ENCODE measurements at regions not wholly inside any gene's neighbourhood (a gene's known extent, or its start where the extent isn't known, plus 50 kb on each side); places are given as distances from the start of the nearest gene placed in this dataset.
"Not testable (repeated sequence)": the region's sequence is repeated elsewhere in the genome, so short reads cannot be mapped to it uniquely, and the experiment has no call there.

DNA sequence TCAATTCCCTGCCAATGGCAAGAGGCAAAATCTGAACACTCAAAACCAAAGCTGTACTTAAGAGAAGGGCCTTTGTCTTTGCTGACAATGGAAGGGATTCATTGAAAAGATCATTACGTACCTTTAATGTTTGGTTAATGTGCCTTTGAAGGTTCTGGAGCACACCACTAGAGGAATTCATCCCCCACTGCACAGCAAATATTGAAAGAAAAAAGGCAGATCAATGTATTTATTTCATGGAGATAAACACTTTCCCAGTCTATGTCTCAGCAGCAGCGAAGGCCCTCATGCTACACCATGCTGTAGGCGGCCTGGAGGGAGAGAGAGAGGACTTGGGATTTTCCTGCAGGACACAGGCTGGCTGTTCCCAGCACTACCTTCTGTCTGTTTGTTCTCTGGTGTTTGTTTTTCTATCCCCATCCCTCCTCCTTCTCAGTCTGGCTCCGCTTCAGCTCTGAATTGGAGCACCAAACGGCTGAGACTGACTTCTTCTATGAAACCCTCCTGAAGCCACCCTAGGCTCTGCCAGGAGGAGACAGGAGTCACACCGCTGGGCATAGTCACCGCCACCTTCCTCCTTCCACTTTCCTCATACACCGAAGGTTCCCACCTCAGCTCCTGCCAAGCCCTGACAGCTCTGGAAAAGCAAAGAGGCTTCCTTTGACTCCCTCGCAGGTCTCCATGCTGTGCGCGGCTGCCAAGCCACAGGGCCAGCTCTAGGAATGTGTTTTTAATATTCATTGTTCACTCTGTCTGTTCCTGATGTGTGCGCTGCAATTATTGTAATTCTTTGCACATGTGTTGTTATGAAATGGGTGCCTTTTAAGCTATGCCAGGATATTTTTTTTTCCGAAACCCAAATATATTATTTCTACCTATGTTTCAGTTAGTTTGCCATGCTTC is 301.5 kb downstream of the FZD1 start:
- DNase-seq (ENCODE audit: low spot score) (no peak), FAIRE-seq (no peak)

DNA sequence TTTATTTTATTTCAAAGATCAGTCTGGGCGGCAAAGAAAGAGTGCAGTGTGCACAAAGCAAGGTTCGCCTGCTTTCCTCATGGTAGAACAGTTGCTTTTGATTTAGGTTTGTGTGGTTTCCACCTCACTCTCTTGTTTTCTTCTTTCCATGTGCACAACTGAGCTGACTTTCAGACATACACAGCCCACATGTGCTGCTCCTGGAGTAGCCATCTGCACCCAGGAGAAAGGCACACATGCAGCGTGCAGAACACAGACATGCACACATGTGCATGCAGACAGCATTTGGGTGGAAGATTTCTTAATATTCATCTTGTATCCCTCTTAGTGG is 302.1 kb downstream of the FZD1 start:
- no peak for DNase-seq (ENCODE audit: low spot score)
- no peak for FAIRE-seq

DNA sequence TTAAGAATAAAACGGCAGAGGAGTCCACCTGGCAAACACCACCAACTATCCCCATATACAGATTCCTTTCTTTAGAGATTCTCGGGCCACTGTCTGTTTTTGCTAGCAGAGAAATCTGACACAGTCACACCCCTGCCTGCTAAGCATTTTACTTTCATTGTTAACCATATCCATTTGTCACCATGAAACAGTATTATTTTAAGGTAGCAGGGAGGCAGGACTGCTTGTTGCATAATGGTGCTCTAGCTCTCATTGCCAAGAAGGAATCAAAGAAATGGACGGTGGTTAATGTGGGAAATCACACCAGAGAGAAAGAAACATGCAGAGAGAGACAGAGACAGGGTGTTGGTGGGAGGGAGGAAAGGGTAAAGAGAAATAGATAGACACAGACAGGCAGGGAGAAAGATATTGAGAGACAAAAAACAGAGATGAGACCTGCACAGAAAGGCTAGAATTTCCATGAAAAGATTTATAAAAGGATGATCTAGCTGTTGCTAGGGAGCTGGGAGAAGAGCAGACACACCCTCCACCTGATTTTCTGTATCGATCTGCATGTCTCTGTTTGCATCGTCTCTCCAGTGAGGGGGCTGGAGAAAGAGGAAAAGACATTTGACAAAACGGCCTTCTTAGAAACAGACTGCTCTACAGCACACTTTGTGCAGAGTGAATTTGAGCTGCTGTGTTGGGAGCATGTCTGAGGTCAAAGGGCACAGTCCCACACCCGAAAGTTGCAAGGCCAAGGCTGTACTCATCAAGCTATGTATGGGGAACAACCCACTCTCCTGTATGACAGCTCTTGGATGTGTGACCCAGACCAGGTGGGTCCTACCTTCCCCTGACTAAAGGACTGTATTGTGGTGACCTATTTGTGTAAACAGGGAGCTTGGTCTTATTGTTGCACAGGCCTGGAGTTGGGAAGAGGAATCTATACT is 303.1 kb downstream of the FZD1 start:
- FAIRE-seq, result peak; percentile 56

DNA sequence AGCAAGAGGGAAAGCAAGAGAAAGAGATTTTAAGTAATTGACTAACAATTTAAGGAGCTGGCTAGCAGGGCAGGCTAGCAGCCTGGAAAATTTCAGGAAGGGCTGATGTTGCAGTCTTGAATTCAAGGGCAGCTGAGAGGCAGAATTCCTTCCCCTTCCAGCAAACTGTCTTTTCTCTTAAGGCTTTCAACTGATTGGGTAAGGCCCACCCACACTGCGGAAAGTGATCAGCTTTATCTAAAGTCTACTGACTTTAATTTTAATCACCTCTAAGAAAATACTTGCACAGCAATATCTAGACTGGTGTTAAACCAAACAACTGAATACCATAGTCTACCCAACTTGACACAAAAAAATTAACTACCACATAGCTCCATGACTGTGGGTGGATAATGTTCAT is 303.9 kb downstream of the FZD1 start:
- DNase-seq (ENCODE audit: low spot score), result no peak
- no peak for FAIRE-seq

More for the DNA sequence above, 303.1 kb downstream of the FZD1 start:
- DNase-seq (ENCODE audit: low spot score), result no peak

DNA sequence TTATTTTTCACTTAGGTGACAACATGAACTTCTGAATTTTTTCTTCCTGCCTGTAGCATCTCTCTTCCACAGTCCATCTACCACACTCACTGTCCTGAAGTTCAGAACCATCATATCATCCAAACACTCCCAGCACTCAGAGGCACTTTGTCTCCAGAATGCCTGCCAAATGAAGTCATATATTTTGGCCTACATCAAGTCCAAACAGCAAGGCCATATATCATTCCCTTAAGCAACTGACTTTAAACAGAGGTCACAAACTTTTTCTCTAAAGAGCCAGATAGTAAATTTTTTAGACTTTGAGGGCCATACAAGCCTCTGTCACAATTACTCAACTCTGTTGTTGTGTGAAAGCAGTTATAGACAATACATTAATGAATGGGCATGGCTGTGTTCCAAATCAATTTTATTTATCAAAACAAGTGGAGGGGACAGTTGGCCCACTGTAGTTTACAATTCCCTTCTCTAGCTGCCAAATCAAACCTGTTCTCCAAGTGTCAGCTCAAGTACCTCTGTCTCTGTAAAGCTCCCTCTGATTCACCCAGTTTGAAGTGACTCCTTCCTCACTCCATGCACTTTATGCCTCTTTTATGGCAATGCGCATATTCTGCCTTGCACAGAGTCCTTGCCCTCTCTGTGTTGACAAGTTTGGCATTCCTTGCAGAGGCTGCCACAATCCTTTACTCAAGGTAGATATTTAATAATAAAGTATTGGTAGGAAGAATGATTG is 305.7 kb downstream of the FZD1 start:
- DNase-seq (ENCODE audit: low spot score), result no peak
- FAIRE-seq, result peak; percentile 5

DNA sequence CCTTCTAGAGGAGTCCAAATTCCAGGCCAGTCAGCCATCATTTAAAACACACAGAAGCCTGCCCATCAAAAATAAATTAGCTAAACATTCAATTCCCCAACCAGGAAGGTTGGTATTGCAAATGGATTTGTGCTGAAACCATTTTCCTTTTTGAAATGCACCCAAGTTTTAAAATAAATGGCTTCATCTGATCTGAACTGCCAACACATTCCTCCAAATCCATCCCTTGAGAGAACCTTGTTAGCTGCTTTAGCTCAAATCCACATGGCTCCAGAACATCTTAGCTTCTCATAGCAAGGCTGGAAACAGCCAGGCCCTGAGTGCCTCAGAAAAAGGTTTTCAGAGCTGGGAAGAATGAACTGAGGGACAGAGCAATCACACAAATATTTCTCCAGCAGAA is 306.3 kb downstream of the FZD1 start:
- no peak for FAIRE-seq
- DNase-seq (ENCODE audit: low spot score), result no peak

DNA sequence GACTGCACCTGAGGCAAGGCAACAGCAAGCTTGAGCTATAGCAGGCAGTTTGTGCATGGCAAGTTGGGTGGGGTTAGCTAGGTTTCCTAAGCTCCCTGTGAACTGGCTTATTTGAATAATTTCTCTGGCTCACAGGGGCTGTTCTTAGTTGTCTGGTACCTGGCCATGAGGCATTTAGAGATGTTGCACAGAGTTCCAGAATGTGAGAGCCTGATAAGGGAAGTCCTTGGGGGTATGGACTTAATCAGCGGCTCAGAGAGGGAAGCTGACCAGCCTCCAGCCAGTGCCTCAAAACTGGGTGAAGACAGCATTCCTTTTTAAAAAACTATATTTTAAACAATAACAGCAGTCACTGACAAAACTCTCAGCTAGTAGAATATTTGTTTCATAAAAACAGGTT is 307.4 kb downstream of the FZD1 start:
- no peak for FAIRE-seq
- no peak for DNase-seq (ENCODE audit: low spot score)

DNA sequence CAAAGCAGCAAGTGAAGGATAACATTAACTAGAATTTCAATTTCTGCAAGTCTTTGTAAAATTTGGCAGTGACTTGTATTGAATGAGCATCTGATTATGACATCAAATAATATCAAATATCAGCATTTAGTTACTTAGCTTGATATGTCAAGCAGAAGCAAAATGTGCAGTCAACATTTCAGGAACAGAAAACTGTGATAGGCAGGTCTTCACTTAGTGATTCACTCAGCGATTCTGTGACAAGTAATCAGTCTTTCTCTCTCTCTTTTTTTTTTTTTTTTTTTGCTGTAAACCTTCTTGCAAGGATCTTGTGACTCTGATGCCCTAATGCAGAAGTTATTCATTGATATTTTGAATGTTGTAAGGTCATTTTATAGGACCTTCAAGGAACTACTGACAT is 307.1 kb downstream of the MTERF1 start:
- FAIRE-seq (no peak), DNase-seq (ENCODE audit: low spot score) (no peak)

DNA sequence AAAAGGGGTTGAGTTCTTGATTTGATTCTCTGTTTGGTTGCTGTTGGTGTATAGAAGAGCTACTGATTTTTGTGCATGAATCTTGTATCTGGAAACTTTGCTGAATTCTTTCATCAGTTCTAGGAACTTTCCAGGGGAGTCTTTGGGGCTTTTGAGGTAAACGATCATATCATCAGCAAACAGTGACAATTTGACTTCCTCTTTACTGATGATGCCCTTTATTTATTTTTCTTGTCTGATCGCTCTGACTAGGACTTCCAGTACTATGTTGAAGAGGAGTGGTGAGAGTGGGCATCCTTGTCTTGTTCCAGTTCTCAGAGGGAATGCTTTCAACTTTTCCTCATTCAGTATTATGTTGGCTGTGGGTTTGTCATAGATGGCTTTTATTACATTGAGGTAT is 304.0 kb downstream of the MTERF1 start:
- DNase-seq (ENCODE audit: low spot score); FAIRE-seq: not testable (repeated sequence)

DNA sequence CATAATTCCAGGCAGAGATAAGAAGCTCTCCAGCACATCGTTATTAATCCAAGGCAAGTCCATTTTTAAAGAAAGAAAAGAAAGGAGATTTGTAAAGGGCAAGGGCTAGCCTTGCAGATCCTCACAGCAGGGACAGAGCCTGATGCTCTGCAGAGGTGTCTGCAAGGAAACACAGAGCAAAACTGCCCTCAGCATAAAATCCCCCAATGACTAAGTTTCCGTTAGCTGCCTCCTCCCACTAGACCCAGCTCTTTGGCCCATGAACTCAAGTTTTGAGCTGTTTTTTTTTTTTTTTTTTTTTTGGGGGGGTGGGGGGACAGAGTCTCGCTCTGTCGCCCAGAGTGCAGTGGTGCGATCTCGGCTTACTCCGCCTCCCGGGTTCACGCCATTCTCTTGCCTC is 300.7 kb downstream of the MTERF1 start:
- DNase-seq (ENCODE audit: low spot score), result no peak
- no peak for FAIRE-seq

DNA sequence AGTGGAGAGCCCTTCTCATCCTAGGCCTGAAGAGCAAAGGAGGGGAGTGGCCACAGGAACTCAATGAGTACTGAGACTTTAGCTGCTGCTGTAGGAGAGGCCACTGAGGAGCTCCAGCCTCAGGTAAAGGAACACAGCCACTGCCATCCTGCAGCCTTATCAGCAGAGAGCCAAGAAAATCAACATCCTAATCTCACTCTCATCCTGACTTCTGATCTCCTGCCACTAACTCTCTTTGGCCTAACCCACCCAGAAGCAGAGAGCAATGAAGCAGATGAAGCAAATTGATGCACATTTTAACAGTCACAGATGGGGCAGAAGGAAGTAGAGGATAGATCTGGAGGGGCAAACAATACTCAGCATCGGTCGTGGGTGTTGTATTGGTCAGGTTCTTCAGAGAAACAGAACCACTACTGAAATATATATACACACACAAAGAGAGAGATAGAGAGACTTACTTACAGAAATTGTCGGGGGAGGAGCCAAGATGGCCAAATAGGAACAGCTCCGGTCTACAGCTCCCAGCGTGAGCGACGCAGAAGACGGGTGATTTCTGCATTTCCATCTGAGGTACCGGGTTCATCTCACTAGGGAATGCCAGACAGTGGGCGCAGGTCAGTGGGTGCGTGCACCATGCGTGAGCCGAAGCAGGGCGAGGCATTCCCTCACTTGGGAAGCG is 297.6 kb downstream of the MTERF1 start:
- FAIRE-seq, result no peak
- no peak for DNase-seq (ENCODE audit: low spot score)

DNA sequence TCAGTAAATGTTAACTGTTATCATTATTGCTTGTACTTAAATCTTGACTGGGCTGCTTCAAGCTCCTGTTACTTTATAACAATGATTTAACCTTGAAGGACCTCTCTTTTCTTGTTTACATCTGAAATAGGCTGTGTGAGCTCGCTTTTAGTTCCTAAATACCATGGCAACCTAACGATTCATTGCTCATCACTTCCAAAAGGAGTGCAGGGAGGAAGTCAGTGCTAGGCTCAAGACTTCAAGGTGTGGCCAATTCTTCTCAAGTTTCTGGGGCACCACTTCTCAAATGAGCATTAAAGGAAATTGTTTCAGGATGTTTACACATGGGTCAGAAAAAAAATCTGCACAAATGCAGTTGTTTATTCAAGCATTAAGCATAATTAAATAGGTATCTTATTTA is 284.2 kb downstream of the MTERF1 start:
- FAIRE-seq (no peak), DNase-seq (ENCODE audit: low spot score) (no peak)

DNA sequence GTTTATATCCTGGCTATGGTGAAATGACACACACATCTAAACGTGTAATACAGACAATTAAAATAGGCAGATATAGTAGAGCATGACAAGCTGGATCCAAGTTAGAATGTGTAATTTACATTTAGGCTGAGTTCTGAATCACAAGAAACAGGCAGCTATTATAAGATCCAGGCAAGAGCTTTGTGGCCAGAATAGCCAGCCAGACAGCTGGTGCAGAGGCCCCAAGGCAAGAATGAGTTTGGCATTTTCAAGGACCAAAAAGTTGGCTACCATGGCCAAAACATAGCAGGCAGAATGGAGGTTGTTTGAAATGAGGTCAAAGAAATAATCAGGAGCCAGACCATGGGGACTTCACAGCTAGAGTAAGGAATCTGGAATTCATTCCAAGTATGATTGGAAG is 281.7 kb downstream of the MTERF1 start:
- no peak for DNase-seq (ENCODE audit: low spot score)
- FAIRE-seq, result no peak

DNA sequence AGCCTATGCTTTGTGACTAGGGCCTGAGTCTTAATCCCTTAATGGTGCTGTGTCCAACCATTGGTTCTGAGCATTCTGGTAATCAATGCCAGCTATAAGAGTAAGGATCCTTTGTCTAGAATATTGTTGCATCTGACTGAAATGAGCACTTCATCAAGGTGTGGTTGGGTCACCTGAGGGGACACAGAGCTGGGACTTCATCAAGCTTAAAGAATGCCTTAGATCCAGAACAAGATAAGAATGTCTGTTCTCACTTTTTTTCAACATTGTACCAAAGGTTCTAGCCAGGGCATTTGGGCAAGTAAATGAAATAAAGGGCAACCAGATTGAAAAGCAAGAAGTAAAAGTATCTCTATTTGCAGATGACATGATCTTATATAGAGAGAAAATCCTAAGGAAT is 280.4 kb downstream of the MTERF1 start:
- no peak for DNase-seq (ENCODE audit: low spot score)
- FAIRE-seq, result no peak

DNA sequence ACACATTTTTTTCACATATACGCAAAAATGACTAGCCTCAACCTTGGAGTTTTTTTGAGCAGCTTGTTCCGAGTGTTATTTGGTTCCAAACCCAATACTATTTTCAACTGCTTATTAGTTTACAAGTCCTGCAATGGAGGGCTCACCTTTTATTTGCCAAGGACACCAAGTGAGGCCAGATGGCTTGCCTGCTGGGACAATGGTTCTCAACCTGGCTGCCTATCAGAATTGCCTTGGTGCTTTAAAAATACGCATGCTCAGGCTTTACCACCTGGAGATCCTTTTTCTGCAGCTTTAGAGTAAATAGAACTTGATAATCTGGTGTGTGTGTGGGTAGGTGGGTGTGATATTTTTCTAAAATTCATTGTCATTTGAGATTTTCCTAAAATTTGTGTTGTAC is 276.8 kb downstream of the MTERF1 start:
- DNase-seq (ENCODE audit: low spot score) (no peak), FAIRE-seq (no peak)

DNA sequence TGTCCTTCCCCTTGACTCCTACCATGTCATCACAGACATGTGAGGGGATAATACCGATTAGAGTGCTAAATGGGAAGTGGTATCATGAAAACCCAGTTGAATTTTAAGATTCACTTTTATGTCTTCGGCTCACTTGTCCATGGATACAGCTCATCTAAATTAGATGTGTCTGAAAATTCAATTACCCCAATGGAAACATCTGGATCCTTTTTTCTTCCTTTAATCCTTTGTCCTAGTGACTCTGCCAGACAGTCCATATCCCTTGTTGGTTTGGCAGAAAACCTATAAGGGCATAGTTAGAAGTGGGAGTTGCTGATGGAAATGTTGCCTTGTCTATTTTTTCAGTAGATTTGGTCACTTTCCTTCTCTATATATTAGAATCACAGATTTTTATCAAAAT is 271.9 kb downstream of the MTERF1 start:
- FAIRE-seq, result no peak
- DNase-seq (ENCODE audit: low spot score), result no peak

DNA sequence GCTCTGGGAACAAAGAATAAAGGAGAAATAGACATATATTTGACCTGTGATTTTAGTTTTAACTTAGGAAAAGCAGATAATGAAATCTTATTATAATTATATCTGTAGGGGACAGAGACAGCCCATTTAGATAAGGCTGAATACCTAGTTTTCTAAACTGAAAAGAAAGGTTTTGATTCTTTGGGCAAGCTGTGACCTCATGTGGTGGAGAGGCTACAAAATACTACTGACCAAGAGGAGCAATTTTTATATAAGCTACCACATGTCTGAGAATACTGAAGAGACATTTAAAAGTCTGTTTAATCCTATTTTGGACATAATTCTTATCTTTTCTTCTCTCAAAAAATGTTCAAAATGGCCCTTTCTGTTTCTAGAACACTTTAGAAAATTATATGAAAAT is 271.0 kb downstream of the MTERF1 start:
- no peak for DNase-seq (ENCODE audit: low spot score)
- FAIRE-seq, result no peak

DNA sequence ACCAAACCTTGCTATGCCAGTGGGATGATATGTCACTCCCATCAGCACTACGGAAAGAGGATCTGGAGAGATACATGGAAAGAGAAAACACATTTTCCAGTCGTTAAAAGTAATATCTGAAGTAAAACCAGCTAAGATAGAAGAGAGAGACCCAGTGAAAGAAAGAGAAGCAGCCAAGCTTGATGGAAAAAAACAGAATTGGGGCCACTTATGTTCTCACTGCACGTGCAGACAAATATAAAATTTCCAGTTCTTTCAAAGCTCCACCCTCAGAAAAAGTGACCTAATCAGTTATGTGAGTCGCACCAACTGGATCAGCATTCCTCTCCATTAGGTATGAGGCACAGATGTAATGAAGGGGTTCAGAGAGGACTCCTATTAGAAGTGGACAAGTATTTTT is 266.1 kb downstream of the MTERF1 start:
- DNase-seq (ENCODE audit: low spot score) (no peak), FAIRE-seq (no peak)

DNA sequence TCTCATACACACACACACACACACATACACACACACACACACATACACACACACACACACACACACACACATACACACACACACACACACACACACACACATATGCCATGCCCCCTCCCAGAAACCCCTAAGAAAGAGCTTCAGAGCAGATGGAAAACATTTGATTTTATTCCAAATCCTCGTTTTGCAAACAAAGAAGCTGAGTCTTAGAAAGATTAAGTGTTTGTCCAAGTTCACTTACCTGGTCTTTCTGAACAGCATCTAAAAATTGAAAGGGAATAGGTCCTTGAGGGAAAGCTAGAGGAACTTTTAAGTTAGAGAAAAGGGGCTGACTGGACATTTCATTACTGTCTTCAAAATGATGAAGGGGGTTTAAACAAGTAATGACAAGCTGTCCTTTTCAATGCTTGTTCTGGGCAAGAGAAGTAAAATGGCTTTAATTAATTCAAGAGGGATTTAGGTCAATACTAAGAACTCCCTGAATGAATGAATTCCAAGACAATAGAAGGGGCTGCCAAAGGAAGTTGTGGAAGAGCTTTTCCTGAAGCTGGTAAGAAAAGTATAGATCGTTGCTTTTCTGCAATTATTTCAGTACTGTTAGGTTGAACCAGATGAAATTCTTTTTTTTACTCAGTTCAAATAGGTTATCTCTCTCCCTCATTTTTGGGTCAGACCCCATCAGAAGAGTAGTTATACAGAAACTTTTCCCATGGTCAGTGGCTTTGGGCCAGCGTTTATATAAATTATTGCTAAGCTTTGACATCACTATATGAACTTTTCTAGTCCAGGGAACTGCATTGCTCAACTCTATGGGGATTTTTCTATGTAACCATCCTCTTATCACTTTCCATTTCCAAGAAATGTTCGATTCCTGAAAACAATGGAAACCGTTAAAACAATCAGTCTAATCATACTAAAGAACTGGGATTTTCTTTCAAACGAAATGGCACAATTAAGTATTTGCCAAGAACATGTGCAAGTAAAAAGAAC is 261.4 kb downstream of the MTERF1 start:
- DNase-seq (ENCODE audit: low spot score) (no peak), FAIRE-seq (no peak)

DNA sequence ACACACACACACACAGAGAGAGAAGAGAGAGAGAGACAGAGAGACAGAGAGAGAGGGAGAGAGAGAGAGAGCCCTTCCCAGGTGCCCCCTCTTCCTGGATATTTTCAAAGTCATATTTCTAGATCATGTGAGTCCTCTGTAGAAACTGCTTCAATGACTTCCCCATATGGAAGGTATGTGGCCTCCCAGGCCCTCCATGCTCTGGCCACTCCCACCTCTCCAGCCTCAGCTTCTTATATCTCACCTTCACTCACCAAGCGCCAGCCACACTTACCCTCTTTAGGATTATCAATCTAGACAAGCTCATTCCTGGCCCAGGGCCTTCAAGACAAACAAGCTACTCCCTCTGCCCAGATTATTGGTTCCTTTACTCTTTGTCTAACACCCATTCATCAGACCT is 259.7 kb downstream of the MTERF1 start:
- FAIRE-seq (no peak), DNase-seq (ENCODE audit: low spot score) (no peak)
